ENCODE measurements at regions not wholly inside any gene's neighbourhood (a gene's known extent, or its start where the extent isn't known, plus 50 kb on each side); places are given as distances from the start of the nearest gene placed in this dataset.

DNA sequence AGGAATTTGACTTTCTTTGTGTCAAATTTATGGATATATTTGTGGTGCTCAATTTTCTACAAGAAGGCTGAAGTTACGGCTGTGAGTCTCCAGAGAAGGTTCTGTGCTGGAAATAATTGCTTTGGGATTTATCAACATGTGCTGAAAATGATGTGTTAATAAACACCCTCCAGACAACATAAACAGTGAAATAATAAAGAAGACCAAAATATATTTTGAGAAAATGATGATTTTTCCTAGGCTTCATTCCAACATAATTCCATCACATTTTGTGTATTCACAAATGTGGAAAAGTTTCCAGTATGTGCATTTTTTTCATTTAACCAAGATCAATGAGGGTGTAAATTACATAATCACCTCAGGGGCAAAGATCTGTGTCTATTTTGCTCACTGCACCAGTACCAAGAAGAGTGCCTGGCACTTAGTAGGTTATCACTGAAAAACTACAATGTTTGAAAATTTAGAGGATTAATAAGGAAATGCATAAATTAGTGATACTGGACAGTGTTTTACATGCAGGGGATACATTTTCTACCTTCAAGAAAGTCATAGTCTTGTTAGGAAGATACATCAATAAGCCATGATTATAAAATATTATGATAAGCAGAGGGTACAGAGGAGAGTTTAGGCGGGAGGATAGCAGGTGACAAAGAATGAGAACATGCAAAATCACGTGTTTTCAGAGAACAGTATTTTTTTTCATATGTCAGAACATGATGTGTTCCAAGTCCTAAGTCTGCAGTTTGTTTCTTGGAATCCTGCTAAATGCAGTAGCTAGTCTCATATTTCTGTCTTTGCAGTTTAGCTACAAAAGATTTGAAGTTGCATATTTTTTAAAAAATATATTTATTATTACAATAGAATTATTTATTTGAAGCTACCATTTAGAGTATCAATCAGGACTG, 127.6 kb upstream of the DLGAP1 start:
- Histone ChIP-seq H2AFZ (ENCODE audit: low read depth, low read length) (no peak overlapping the region), H3K27me3 (ENCODE audit: control insufficient read depth in 2 of 2, insufficient read depth in 2 of 2, low read length in 2 of 2) (no peaks in the 10 kb centered on the region), H3K4me1 (replicated peaks in 1 of 2; ENCODE audit: control insufficient read depth in 2 of 2, insufficient read depth in 2 of 2, low read length in 2 of 2) (no peaks in the 10 kb centered on the region), H3K36me3 (ENCODE audit: control insufficient read depth, insufficient read depth, low read length) (no peaks in the 10 kb centered on the region), H3K9me1 (ENCODE audit: control insufficient read depth, insufficient read depth, low read length) (no peaks in the 10 kb centered on the region), H3K27ac (ENCODE audit: extremely low read depth, low read depth, low read length) (no peak overlapping the region), H3K79me2 (ENCODE audit: control insufficient read depth, insufficient read depth, low read length) (no peaks in the 10 kb centered on the region), H3K9me3 (replicated peaks; ENCODE audit: control insufficient read depth, insufficient read depth, low read depth, low read length) (no peaks in the 10 kb centered on the region; the same call in 1 of the 2 replicates), H3K9ac (ENCODE audit: insufficient read depth in 1 of 2, low read depth in 2 of 2, low read length in 2 of 2) (no peak overlapping the region), H3K4me2 (ENCODE audit: insufficient read depth, low read length) (no peak overlapping the region), H4K20me1 (replicated peaks; ENCODE audit: control insufficient read depth, insufficient read depth, low read length) (no peaks in the 10 kb centered on the region), H3K4me3 (no peak overlapping the region)
- no TSS peak for BruUV-seq (replicated peaks)
- POLR2A ChIA-PET = no interaction called here
- DNase-seq (ENCODE audit: extremely low read depth in 1 of 4, low spot score in 3 of 4) (no peak), ATAC-seq (no peak), FAIRE-seq (no peak)
- CTCF ChIA-PET (ENCODE audit: low intra/inter-chr PET ratio) = no interaction called here
- 3% methylated on average over 3 of the region's 3 CpGs for WGBS (ENCODE audit: insufficient coverage, low coverage, missing lambda C conversion rate)
- in situ Hi-C loops (cut with MboI) = no loop called here
- TF ChIP-seq, protein P1, sequence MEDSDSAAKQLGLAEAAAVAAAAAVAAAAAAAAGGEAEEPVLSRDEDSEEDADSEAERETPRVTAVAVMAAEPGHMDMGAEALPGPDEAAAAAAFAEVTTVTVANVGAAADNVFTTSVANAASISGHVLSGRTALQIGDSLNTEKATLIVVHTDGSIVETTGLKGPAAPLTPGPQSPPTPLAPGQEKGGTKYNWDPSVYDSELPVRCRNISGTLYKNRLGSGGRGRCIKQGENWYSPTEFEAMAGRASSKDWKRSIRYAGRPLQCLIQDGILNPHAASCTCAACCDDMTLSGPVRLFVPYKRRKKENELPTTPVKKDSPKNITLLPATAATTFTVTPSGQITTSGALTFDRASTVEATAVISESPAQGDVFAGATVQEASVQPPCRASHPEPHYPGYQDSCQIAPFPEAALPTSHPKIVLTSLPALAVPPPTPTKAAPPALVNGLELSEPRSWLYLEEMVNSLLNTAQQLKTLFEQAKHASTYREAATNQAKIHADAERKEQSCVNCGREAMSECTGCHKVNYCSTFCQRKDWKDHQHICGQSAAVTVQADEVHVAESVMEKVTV (CRISPR knock-in tag; IDR thresholded peaks at IDR 0.05) = no peak
- TF ChIP-seq, protein P2, sequence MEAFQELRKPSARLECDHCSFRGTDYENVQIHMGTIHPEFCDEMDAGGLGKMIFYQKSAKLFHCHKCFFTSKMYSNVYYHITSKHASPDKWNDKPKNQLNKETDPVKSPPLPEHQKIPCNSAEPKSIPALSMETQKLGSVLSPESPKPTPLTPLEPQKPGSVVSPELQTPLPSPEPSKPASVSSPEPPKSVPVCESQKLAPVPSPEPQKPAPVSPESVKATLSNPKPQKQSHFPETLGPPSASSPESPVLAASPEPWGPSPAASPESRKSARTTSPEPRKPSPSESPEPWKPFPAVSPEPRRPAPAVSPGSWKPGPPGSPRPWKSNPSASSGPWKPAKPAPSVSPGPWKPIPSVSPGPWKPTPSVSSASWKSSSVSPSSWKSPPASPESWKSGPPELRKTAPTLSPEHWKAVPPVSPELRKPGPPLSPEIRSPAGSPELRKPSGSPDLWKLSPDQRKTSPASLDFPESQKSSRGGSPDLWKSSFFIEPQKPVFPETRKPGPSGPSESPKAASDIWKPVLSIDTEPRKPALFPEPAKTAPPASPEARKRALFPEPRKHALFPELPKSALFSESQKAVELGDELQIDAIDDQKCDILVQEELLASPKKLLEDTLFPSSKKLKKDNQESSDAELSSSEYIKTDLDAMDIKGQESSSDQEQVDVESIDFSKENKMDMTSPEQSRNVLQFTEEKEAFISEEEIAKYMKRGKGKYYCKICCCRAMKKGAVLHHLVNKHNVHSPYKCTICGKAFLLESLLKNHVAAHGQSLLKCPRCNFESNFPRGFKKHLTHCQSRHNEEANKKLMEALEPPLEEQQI (IDR thresholded peaks at IDR 0.05) = no peak
- no peak for TF ChIP-seq TAF7 (tag; IDR thresholded peaks at IDR 0.05)
- no peak for TF ChIP-seq SRSF1 (IDR thresholded peaks at IDR 0.05; ENCODE audit: low read depth, low read length)
- no peak for TF ChIP-seq BACH1 (tag; IDR thresholded peaks at IDR 0.05)
- TF ChIP-seq POLR3A (IDR thresholded peaks at IDR 0.05; ENCODE audit: borderline replicate concordance, extremely low read depth, insufficient read depth, insufficient read length) = no peak
- no peak for TF ChIP-seq TOE1 (IDR thresholded peaks at IDR 0.05; ENCODE audit: borderline replicate concordance)
- no peak for TF ChIP-seq TOE1 (CRISPR knock-in tag; IDR thresholded peaks at IDR 0.05; ENCODE audit: borderline replicate concordance, low read depth)
- TF ChIP-seq XRCC3 (IDR thresholded peaks at IDR 0.05) = no peak
- TF ChIP-seq ZNF57 (CRISPR knock-in tag; IDR thresholded peaks at IDR 0.05) = no peak
- no peak for TF ChIP-seq DACH1 (IDR thresholded peaks at IDR 0.05; ENCODE audit: partially characterized antibody)
- intact Hi-C loops (cut with micrococcal nuclease) = no loop called here
